Endothelial cell of umbilical vein (primary cell): ENCODE measurements at regions not wholly inside any gene's neighbourhood (a gene's known extent, or its start where the extent isn't known, plus 50 kb on each side); places are given as distances from the start of the nearest gene placed in this dataset.

Experiments
- BruUV-seq: library from RNA; stranded (reverse); fragments of 400-500 nt; replicated peaks from 2 replicates; lab custom pipeline; 2021; lab: Mats Ljungman, UMichigan
- CTCF ChIA-PET: fragments of 300-600, 350-600 bp; sonication (Branson Sonifier 250); formaldehyde crosslinking; loops from one replicate; lab custom pipeline; 2021; ENCODE audit warnings: antibody characterized with exemption, inconsistent platforms; lab: Charles Lee
- POLR2A ChIA-PET: fragments of 300-600, 350-600 bp; sonication (Branson Sonifier 250); formaldehyde crosslinking; loops from one replicate; lab custom pipeline; 2021; ENCODE audit warnings: antibody characterized with exemption, inconsistent platforms; lab: Charles Lee
- DNase-seq: peaks from one replicate; pipeline ENCODE4 v3.0.0-alpha.2; 2011; ENCODE audit warnings: low read depth, low spot score
- FAIRE-seq: peaks from 2 replicates; lab custom pipeline; 2011; peaks lifted over from hg19 to GRCh38; lab: Jason Lieb, UNC
- H2AFZ ChIP-seq: 2 replicates; pipeline ENCODE4 v1.6.0; 2012; ENCODE audit warnings: low read depth, low read length, control low read depth, inconsistent platforms
- H3K27ac ChIP-seq: 2 replicates; pipeline ENCODE4 v1.5.1; 2011; ENCODE audit warnings: low read depth, mild to moderate bottlenecking, control low read depth, low read length, moderate library complexity; ENCODE audit not compliant: insufficient read depth
- H3K27me3 ChIP-seq, 2 experiments: 2 replicates each; pipeline versions ENCODE4 v1.6.0 to v1.6.1; 2011; ENCODE audit warnings: low read length in 2 of 2, mixed read lengths in 1 of 2; ENCODE audit not compliant: control insufficient read depth in 2 of 2, insufficient read depth in 2 of 2
- H3K36me3 ChIP-seq, 2 experiments: 2 replicates in 1 of 2; 3 replicates in 1 of 2; pipeline ENCODE4 v1.5.1; 2011; ENCODE audit warnings: low read length in 2 of 2, mild to moderate bottlenecking in 1 of 2, moderate library complexity in 1 of 2; ENCODE audit not compliant: control insufficient read depth in 2 of 2, insufficient read depth in 2 of 2; ENCODE audit errors: extremely low read depth in 1 of 2
- H3K4me1 ChIP-seq: 3 replicates; pipeline ENCODE4 v1.5.1; 2011; ENCODE audit warnings: mild to moderate bottlenecking, low read length; ENCODE audit not compliant: control insufficient read depth, insufficient read depth; ENCODE audit errors: extremely low read depth
- H3K4me2 ChIP-seq: 2 replicates; pipeline ENCODE4 v1.6.1; 2011; ENCODE audit warnings: low read length, control low read depth, mixed read lengths; ENCODE audit not compliant: insufficient read depth
- H3K4me3 ChIP-seq, 3 experiments: fragments of 200-600 bp in 1 of 3; sonication (generic), shearing (Covaris generic) in 1 of 3; replicated peaks in 1 of 3; 2 replicates each; pipeline ENCODE4 v1.5.1; 2011 to 2016; ENCODE audit warnings: control low read depth in 3 of 3, low read length in 3 of 3, mild to moderate bottlenecking in 2 of 3, inconsistent platforms in 1 of 3, low read depth in 1 of 3, moderate library complexity in 1 of 3; ENCODE audit not compliant: insufficient read depth in 1 of 3
- H3K79me2 ChIP-seq: 2 replicates; pipeline ENCODE4 v1.6.0; 2012; ENCODE audit warnings: low read length, inconsistent platforms; ENCODE audit not compliant: control insufficient read depth, insufficient read depth
- H3K9ac ChIP-seq: replicated peaks from 2 replicates; pipeline ENCODE3; 2011; ENCODE audit warnings: low read length, control low read depth; ENCODE audit not compliant: insufficient read depth; ENCODE audit errors: extremely low read depth
- H3K9me1 ChIP-seq: replicated peaks from 3 replicates; pipeline ENCODE4 v1.6.0; 2011; ENCODE audit warnings: mild to moderate bottlenecking, low read length; ENCODE audit not compliant: control insufficient read depth, insufficient read depth; ENCODE audit errors: extremely low read depth
- H3K9me3 ChIP-seq: replicated peaks from 2 replicates; pipeline ENCODE4 v1.5.1; 2012; ENCODE audit warnings: low read length, inconsistent platforms; ENCODE audit not compliant: control insufficient read depth, insufficient read depth
- H4K20me1 ChIP-seq: replicated peaks from 2 replicates; pipeline ENCODE3; 2011; ENCODE audit warnings: mild to moderate bottlenecking, low read length; ENCODE audit not compliant: control insufficient read depth, insufficient read depth; ENCODE audit errors: extremely low read depth
- EZH2 ChIP-seq: IDR thresholded peaks from 2 replicates; pipeline ENCODE4 v1.6.1; 2012; ENCODE audit warnings: borderline replicate concordance, low read depth, mild to moderate bottlenecking, moderate library complexity, low read length, inconsistent platforms; ENCODE audit not compliant: severe bottlenecking
- FOS ChIP-seq: IDR thresholded peaks from 2 replicates; pipeline ENCODE4 v1.6.1; 2011; ENCODE audit warnings: mild to moderate bottlenecking, low read length, moderate library complexity, borderline replicate concordance; ENCODE audit not compliant: insufficient read depth
- GATA2 ChIP-seq: IDR thresholded peaks from 2 replicates; pipeline ENCODE4 v1.7.0; 2011; ENCODE audit warnings: low read depth, mild to moderate bottlenecking, moderate library complexity, mixed read lengths, low read length; ENCODE audit not compliant: insufficient read length, insufficient read depth
- JUN ChIP-seq: IDR thresholded peaks from 2 replicates; pipeline ENCODE4 v1.6.1; 2011; ENCODE audit warnings: borderline replicate concordance, low read depth; ENCODE audit not compliant: insufficient read length, insufficient read depth
- MAX ChIP-seq: IDR thresholded peaks from 2 replicates; pipeline ENCODE4 v1.6.1; 2011; ENCODE audit not compliant: insufficient read depth, insufficient read length
- MYC ChIP-seq: IDR thresholded peaks from one replicate; pipeline ENCODE4 v1.6.1; 2011; ENCODE audit warnings: mild to moderate bottlenecking, low read depth, low read length
- POLR2A ChIP-seq: IDR thresholded peaks from 2 replicates; pipeline ENCODE4 v1.6.1; 2012; ENCODE audit warnings: low read depth, mild to moderate bottlenecking, control low read depth, low read length
- POLR2AphosphoS5 ChIP-seq: IDR thresholded peaks from 2 replicates; pipeline ENCODE4 v1.6.1; 2012; ENCODE audit warnings: low read depth, mild to moderate bottlenecking, control low read depth, low read length, moderate library complexity; ENCODE audit not compliant: insufficient read depth
- dilution Hi-C: fragments of 300-500 bp; cut with MboI; formaldehyde crosslinking; loops from one replicate; pipeline ENCODE4 v1.15.0; 2019; ENCODE audit warnings: low sequenced_read_pairs; ENCODE audit not compliant: extremely low pct_ligation_motif_present
- intact Hi-C: fragments of 100-400 bp; cut with micrococcal nuclease; formaldehyde crosslinking; loops from one replicate; pipeline ENCODE4 v1.10.0; 2022
- TF ChIP-seq, protein P1 (sequence below), 2 donors: IDR thresholded peaks; 1 replicate in 1 of 2; 2 replicates in 1 of 2; pipeline ENCODE4 v1.5.1; 2011; ENCODE audit warnings: low read length in 2 of 2, mild to moderate bottlenecking in 2 of 2, moderate library complexity in 2 of 2, control low read depth in 1 of 2, inconsistent platforms in 1 of 2, low read depth in 1 of 2; ENCODE audit not compliant: insufficient read depth in 1 of 2; ENCODE audit errors: extremely low read depth in 1 of 2

GRCh38 chr10:42969147-42969546 lies 107.7 kb upstream of the RET start:
- H3K4me3 ChIP-seq = no peak overlapping the region
- no peak overlapping the region for H3K27ac ChIP-seq
- DNase-seq (no peak), FAIRE-seq (no peak)
- no peak overlapping the region for H3K9ac ChIP-seq
- ChIA-PET POLR2A (no interaction called here), CTCF (no interaction called here)
- H2AFZ ChIP-seq = no peak overlapping the region
- dilution Hi-C loops (no loop called here), intact Hi-C loops (no loop called here)
- H3K9me1 ChIP-seq = no peaks in the 10 kb centered on the region
- no peaks in the 10 kb centered on the region for H3K36me3 ChIP-seq
- H3K79me2 ChIP-seq = no peaks in the 10 kb centered on the region
- H4K20me1 ChIP-seq = no peaks in the 10 kb centered on the region
- no peaks in the 10 kb centered on the region for H3K9me3 ChIP-seq
- H3K4me2 ChIP-seq = no peak overlapping the region
- TF ChIP-seq FOS (no peak), MYC (no peak), GATA2 (no peak), JUN (no peak), MAX (no peak), EZH2 (no peak), POLR2A (no peak), POLR2AphosphoS5 (no peak)
- TF ChIP-seq, protein P1, sequence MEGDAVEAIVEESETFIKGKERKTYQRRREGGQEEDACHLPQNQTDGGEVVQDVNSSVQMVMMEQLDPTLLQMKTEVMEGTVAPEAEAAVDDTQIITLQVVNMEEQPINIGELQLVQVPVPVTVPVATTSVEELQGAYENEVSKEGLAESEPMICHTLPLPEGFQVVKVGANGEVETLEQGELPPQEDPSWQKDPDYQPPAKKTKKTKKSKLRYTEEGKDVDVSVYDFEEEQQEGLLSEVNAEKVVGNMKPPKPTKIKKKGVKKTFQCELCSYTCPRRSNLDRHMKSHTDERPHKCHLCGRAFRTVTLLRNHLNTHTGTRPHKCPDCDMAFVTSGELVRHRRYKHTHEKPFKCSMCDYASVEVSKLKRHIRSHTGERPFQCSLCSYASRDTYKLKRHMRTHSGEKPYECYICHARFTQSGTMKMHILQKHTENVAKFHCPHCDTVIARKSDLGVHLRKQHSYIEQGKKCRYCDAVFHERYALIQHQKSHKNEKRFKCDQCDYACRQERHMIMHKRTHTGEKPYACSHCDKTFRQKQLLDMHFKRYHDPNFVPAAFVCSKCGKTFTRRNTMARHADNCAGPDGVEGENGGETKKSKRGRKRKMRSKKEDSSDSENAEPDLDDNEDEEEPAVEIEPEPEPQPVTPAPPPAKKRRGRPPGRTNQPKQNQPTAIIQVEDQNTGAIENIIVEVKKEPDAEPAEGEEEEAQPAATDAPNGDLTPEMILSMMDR (IDR thresholded peaks at IDR 0.05; ENCODE audit: extremely low read depth in 1 of 2, insufficient read depth in 1 of 2, low read depth in 1 of 2, low read length in 2 of 2) = no peak
- H3K4me1 ChIP-seq = no peaks in the 10 kb centered on the region
- BruUV-seq = no TSS peak
- no peaks in the 10 kb centered on the region for H3K27me3 ChIP-seq
